GM21367 (cell line): ENCODE measurements at regions not wholly inside any gene's neighbourhood (a gene's known extent, or its start where the extent isn't known, plus 50 kb on each side); places are given as distances from the start of the nearest gene placed in this dataset.

Source experiments
- ATAC-seq: cut with Tn5 transposase; IDR thresholded peaks from one replicate; pipeline ENCODE4 v1.9.1; 2021; ENCODE audit not compliant: unreplicated experiment

GRCh38 chr3:82773207-82773606 lies 1011.8 kb upstream of the GBE1 start:
- no peak for ATAC-seq

GRCh38 chr3:82764521-82764920 lies 1003.1 kb upstream of the GBE1 start:
- ATAC-seq = no peak

GRCh38 chr3:82761858-82762257 lies 1000.4 kb upstream of the GBE1 start:
- no peak for ATAC-seq

- ATAC-seq = no peak
These were observed 984.1 kb upstream of the GBE1 start for GRCh38 chr3:82745544-82745943.

GRCh38 chr3:82743196-82743595 lies 981.8 kb upstream of the GBE1 start:
- no peak for ATAC-seq

GRCh38 chr3:82741346-82741745 lies 979.9 kb upstream of the GBE1 start:
- ATAC-seq = no peak

GRCh38 chr3:82739390-82739789 lies 977.9 kb upstream of the GBE1 start:
- ATAC-seq = no peak

GRCh38 chr3:82736696-82737277 lies 975.3 kb upstream of the GBE1 start:
- ATAC-seq = no peak

GRCh38 chr3:82715091-82715856 lies 953.8 kb upstream of the GBE1 start:
- no peak for ATAC-seq

GRCh38 chr3:82707035-82707434 lies 945.6 kb upstream of the GBE1 start:
- ATAC-seq = no peak

- no peak for ATAC-seq
These were observed 924.3 kb upstream of the GBE1 start for GRCh38 chr3:82685761-82686160.

GRCh38 chr3:82676356-82677026 lies 915.0 kb upstream of the GBE1 start:
- no peak for ATAC-seq

GRCh38 chr3:82672966-82673365 lies 911.5 kb upstream of the GBE1 start:
- no peak for ATAC-seq

GRCh38 chr3:82671466-82671865 lies 910.0 kb upstream of the GBE1 start:
- no peak for ATAC-seq

- no peak for ATAC-seq
These were observed 893.3 kb upstream of the GBE1 start for GRCh38 chr3:82654708-82655107.

- no peak for ATAC-seq
These were observed 882.5 kb upstream of the GBE1 start for GRCh38 chr3:82643948-82644347.

GRCh38 chr3:82641701-82642100 lies 880.3 kb upstream of the GBE1 start:
- no peak for ATAC-seq

GRCh38 chr3:82640254-82640653 lies 878.8 kb upstream of the GBE1 start:
- no peak for ATAC-seq

GRCh38 chr3:82637574-82637973 lies 876.1 kb upstream of the GBE1 start:
- no peak for ATAC-seq

- no peak for ATAC-seq
These were observed 874.7 kb upstream of the GBE1 start for GRCh38 chr3:82636177-82636576.

GRCh38 chr3:82633319-82633718 lies 871.9 kb upstream of the GBE1 start:
- ATAC-seq = no peak

- no peak for ATAC-seq
These were observed 868.5 kb upstream of the GBE1 start for GRCh38 chr3:82629937-82630336.
